ENCODE measurements at regions not wholly inside any gene's neighbourhood (a gene's known extent, or its start where the extent isn't known, plus 50 kb on each side); places are given as distances from the start of the nearest gene placed in this dataset.

- TF ChIP-seq PREB (CRISPR knock-in tag; IDR thresholded peaks at IDR 0.05; ENCODE audit: borderline replicate concordance) (no peak), PRRX2 (CRISPR knock-in tag; IDR thresholded peaks at IDR 0.05) (no peak), FOXP4 (CRISPR knock-in tag; IDR thresholded peaks at IDR 0.05) (no peak)
These were observed 248.8 kb upstream of the PIK3R1 start (continued) for GRCh38 chr5:67966712-67967111.

- H3K27ac Mint-ChIP-seq: no peak overlapping the region
- peaks cover 39% of the 10 kb centered on the region for H3K4me1 Mint-ChIP-seq
- H3K4me3 Mint-ChIP-seq: no peak overlapping the region
- peaks cover 9% of the 10 kb centered on the region for H3K9me3 Mint-ChIP-seq
- ATAC-seq (no peak), DNase-seq (ENCODE audit: low spot score) (no peak)
- ChIA-PET POLR2A (no interaction called here), CTCF (no interaction called here)
- TF ChIP-seq ZNF671 (CRISPR knock-in tag; IDR thresholded peaks at IDR 0.05): no peak
- H3K36me3 Mint-ChIP-seq: peaks cover 3% of the 10 kb centered on the region; the same call in 1 of the 2 replicates
- H3K27me3 Mint-ChIP-seq (ENCODE audit: low read depth): no peaks in the 10 kb centered on the region
These were observed 250.9 kb upstream of the PIK3R1 start for GRCh38 chr5:67964619-67965018.

- Mint-ChIP-seq H3K4me3 (no peak overlapping the region), H3K27ac (no peak overlapping the region), H3K9me3 (peaks cover 9% of the 10 kb centered on the region), H3K27me3 (ENCODE audit: low read depth) (no peaks in the 10 kb centered on the region), H3K36me3 (peaks cover 3% of the 10 kb centered on the region; the same call in 1 of the 2 replicates), H3K4me1 (peaks cover 38% of the 10 kb centered on the region)
- POLR2A ChIA-PET: no interaction called here
- CTCF ChIA-PET: no interaction called here
- ATAC-seq (no peak), DNase-seq (ENCODE audit: low spot score) (no peak)
- no peak for TF ChIP-seq PRRX2 (CRISPR knock-in tag; IDR thresholded peaks at IDR 0.05)
- no peak for TF ChIP-seq ZNF671 (CRISPR knock-in tag; IDR thresholded peaks at IDR 0.05)
- no peak for TF ChIP-seq ZNF423 (CRISPR knock-in tag; IDR thresholded peaks at IDR 0.05)
- no peak for TF ChIP-seq TEAD4 (CRISPR knock-in tag; IDR thresholded peaks at IDR 0.05)
- TF ChIP-seq ZNF121 (CRISPR knock-in tag; IDR thresholded peaks at IDR 0.05): no peak
- TF ChIP-seq AR (CRISPR knock-in tag; IDR thresholded peaks at IDR 0.05): no peak
- no peak for TF ChIP-seq OVOL2 (CRISPR knock-in tag; IDR thresholded peaks at IDR 0.05; ENCODE audit: borderline replicate concordance)
- TF ChIP-seq ARID4B (CRISPR knock-in tag; IDR thresholded peaks at IDR 0.05; ENCODE audit: borderline replicate concordance): no peak
- no peak for TF ChIP-seq JAZF1 (CRISPR knock-in tag; IDR thresholded peaks at IDR 0.05)
- TF ChIP-seq ESRRA (CRISPR knock-in tag; IDR thresholded peaks at IDR 0.05; ENCODE audit: borderline replicate concordance): no peak
- no peak for TF ChIP-seq AFF4 (CRISPR knock-in tag; IDR thresholded peaks at IDR 0.05; ENCODE audit: borderline replicate concordance)
- no peak for TF ChIP-seq NFYB (CRISPR knock-in tag; conservative IDR thresholded peaks at IDR 0.05; ENCODE audit: low read depth)
- TF ChIP-seq MLX (CRISPR knock-in tag; IDR thresholded peaks at IDR 0.05): no peak
- no peak for TF ChIP-seq ZBTB21 (CRISPR knock-in tag; IDR thresholded peaks at IDR 0.05; ENCODE audit: borderline replicate concordance)
- TF ChIP-seq MXD4 (CRISPR knock-in tag; IDR thresholded peaks at IDR 0.05; ENCODE audit: borderline replicate concordance): no peak
These were observed 251.6 kb upstream of the PIK3R1 start for GRCh38 chr5:67963789-67964519.

All from WTC11 (cell line).